Uterus (tissue), 3 donors: ENCODE measurements at regions not wholly inside any gene's neighbourhood (a gene's known extent, or its start where the extent isn't known, plus 50 kb on each side); places are given as distances from the start of the nearest gene placed in this dataset.

ENCODE experiments used
- DNase-seq, 2 donors: peaks; one replicate each; pipeline ENCODE4 v3.0.0-alpha.2; 2019 to 2020
- H3K27ac ChIP-seq, 2 donors: fragments of 200-600 bp; sonication (generic); 1 replicate in 1 of 2; 2 replicates in 1 of 2; pipeline ENCODE4 v1.5.1; 2016 to 2018
- H3K27me3 ChIP-seq, 2 donors: fragments of 200-600 bp; sonication (generic); one replicate each; pipeline ENCODE4 v1.5.1; 2018 to 2019; ENCODE audit warnings: control low read depth in 1 of 2
- H3K36me3 ChIP-seq, 2 donors: fragments of 200-600 bp; sonication (generic); one replicate each; pipeline ENCODE4 v1.5.1; 2019; ENCODE audit warnings: control low read depth in 1 of 2
- H3K4me1 ChIP-seq, 2 donors: fragments of 200-600 bp; sonication (generic); one replicate each; pipeline ENCODE4 v1.5.1; 2018 to 2019; ENCODE audit warnings: control low read depth in 1 of 2
- H3K4me3 ChIP-seq, 2 donors: fragments of 200-600 bp; sonication (generic); 1 replicate in 1 of 2; 2 replicates in 1 of 2; pipeline ENCODE4 v1.5.1; 2018 to 2019; ENCODE audit warnings: mild to moderate bottlenecking in 1 of 2
- H3K9me3 ChIP-seq, 2 donors: fragments of 200-600 bp; sonication (generic); one replicate each; pipeline ENCODE4 v1.5.1; 2019; ENCODE audit warnings: control low read depth in 1 of 2
- POLR2A ChIP-seq, 2 donors: fragments of 450-650 bp; IDR thresholded peaks; one replicate each; pipeline ENCODE4 v1.6.1; 2016; ENCODE audit warnings: antibody characterized with exemption in 2 of 2, mild to moderate bottlenecking in 1 of 2, moderate library complexity in 1 of 2
- intact Hi-C: fragments of 100-400 bp; cut with DNase I; formaldehyde crosslinking; loops from one replicate; pipeline ENCODE4 v1.15.1; 2023; ENCODE audit warnings: low total_unique reads
- TF ChIP-seq, protein P1 (sequence below), 4 experiments: fragments of 200-600 bp in 2 of 4; fragments of 450-650 bp in 2 of 4; sonication (generic) in 2 of 4; IDR thresholded peaks; one replicate each; pipeline ENCODE4 v1.5.1; 2016 to 2019; ENCODE audit warnings: antibody characterized with exemption in 4 of 4, mild to moderate bottlenecking in 2 of 4, moderate library complexity in 1 of 4
- donor health status: DM: yes; HTN: yes; CAD: no.

DNA sequence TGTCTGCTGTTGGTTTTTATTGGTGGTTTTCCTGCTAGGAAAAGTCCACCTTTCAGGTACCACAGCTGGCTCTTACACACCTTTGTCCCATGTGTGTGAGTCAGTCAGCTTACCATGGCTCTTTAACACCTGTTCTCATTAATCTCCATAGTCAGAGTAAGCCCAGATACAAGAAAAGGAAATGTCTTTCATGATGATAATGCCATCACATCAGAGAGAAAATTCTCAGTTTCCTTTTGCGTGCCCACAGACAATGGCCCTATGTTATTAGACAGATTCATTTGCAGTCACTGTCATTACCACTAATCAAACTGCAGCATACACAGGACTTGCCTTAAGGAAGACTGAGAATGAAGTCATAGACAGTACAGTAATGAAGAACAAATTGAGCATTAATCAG is 1583.6 kb upstream of the LRRTM3 start:
- Histone ChIP-seq H3K4me3 (no peak overlapping the region), H3K36me3 (no peaks in the 10 kb centered on the region), H3K27ac (no peak overlapping the region), H3K4me1 (no peaks in the 10 kb centered on the region), H3K9me3 (no peaks in the 10 kb centered on the region), H3K27me3 (no peaks in the 10 kb centered on the region)
- TF ChIP-seq, protein P1, sequence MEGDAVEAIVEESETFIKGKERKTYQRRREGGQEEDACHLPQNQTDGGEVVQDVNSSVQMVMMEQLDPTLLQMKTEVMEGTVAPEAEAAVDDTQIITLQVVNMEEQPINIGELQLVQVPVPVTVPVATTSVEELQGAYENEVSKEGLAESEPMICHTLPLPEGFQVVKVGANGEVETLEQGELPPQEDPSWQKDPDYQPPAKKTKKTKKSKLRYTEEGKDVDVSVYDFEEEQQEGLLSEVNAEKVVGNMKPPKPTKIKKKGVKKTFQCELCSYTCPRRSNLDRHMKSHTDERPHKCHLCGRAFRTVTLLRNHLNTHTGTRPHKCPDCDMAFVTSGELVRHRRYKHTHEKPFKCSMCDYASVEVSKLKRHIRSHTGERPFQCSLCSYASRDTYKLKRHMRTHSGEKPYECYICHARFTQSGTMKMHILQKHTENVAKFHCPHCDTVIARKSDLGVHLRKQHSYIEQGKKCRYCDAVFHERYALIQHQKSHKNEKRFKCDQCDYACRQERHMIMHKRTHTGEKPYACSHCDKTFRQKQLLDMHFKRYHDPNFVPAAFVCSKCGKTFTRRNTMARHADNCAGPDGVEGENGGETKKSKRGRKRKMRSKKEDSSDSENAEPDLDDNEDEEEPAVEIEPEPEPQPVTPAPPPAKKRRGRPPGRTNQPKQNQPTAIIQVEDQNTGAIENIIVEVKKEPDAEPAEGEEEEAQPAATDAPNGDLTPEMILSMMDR (IDR thresholded peaks at IDR 0.05) = no peak
- no peak for TF ChIP-seq POLR2A (IDR thresholded peaks at IDR 0.05)
- intact Hi-C loops = no loop called here
- no peak for DNase-seq

DNA sequence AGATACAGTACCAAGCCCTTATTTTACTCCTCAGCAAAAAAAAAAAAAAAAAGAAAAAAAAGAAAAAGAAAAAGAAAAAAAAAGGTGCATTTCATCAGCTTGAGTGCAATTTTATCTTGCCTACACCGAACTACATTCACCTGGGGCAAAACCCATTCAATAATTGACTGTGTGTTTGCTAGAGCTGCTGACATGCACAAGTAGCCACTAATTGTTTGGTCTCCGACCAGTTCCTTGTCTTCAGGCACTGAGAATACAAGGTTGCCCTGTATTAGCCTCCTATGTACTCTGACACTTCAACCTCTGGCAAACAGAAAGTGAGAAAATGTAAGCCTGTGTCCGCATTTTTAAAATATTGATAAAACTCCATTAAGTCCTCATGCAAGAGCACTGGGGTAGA is 1579.4 kb upstream of the LRRTM3 start:
- no peaks in the 10 kb centered on the region for H3K27me3 ChIP-seq
- no peak overlapping the region for H3K27ac ChIP-seq
- no peaks in the 10 kb centered on the region for H3K4me1 ChIP-seq
- DNase-seq = no peak
- TF ChIP-seq POLR2A (IDR thresholded peaks at IDR 0.05) = no peak
- TF ChIP-seq, protein P1 (IDR thresholded peaks at IDR 0.05) = no peak
- intact Hi-C loops = no loop called here
- no peaks in the 10 kb centered on the region for H3K9me3 ChIP-seq
- no peak overlapping the region for H3K4me3 ChIP-seq
- no peaks in the 10 kb centered on the region for H3K36me3 ChIP-seq

DNA sequence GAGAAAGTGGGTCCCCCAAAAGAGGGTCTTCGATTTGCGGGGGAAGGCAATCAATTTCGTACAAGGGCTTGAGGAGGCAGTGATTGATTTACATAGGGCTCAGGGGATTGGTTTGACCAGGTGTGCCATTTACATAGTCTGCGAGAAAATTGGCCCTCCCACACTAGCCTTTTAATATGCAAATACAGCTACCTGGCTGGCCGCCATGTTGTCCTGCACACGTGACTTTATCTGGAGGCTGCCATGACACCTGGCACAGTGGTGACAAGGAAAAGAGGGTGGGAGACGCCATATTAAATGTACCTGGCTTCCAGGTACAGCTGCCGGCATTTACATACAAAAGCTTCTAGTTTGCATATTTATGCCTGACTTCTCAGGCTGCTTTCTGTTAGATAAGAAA is 1577.2 kb upstream of the LRRTM3 start:
- intact Hi-C loops = no loop called here
- DNase-seq = no peak
- no peak for TF ChIP-seq POLR2A (IDR thresholded peaks at IDR 0.05)
- TF ChIP-seq, protein P1 (IDR thresholded peaks at IDR 0.05) = no peak
- Histone ChIP-seq H3K27me3 (no peaks in the 10 kb centered on the region), H3K4me3 (no peak overlapping the region), H3K36me3 (no peaks in the 10 kb centered on the region), H3K9me3 (no peaks in the 10 kb centered on the region), H3K4me1 (no peaks in the 10 kb centered on the region), H3K27ac (no peak overlapping the region)

DNA sequence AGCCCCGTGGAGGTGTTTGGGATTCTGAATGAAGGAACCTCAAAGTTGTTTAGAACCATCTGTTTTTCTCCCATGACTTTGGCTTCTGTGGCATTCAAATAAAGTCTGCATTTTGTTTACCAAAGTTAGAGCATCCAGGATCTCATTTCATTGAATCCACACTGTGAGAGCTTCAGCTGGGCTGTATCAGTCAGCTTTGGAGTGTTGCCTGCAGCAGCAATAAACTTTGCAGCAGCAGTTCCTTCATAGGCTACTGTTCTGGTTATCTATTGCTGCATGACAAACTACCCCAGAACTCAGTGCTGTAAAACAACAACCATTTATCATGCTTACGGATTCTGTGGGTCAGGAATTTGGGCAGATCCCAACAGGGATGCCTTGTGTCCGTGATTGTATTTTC is 1575.2 kb upstream of the LRRTM3 start:
- H3K36me3 ChIP-seq = no peaks in the 10 kb centered on the region
- TF ChIP-seq, protein P1 (IDR thresholded peaks at IDR 0.05) = no peak
- no peak for TF ChIP-seq POLR2A (IDR thresholded peaks at IDR 0.05)
- H3K4me3 ChIP-seq = no peak overlapping the region
- no peaks in the 10 kb centered on the region for H3K9me3 ChIP-seq
- no peaks in the 10 kb centered on the region for H3K4me1 ChIP-seq
- intact Hi-C loops = no loop called here
- DNase-seq = no peak
- no peak overlapping the region for H3K27ac ChIP-seq
- no peaks in the 10 kb centered on the region for H3K27me3 ChIP-seq

DNA sequence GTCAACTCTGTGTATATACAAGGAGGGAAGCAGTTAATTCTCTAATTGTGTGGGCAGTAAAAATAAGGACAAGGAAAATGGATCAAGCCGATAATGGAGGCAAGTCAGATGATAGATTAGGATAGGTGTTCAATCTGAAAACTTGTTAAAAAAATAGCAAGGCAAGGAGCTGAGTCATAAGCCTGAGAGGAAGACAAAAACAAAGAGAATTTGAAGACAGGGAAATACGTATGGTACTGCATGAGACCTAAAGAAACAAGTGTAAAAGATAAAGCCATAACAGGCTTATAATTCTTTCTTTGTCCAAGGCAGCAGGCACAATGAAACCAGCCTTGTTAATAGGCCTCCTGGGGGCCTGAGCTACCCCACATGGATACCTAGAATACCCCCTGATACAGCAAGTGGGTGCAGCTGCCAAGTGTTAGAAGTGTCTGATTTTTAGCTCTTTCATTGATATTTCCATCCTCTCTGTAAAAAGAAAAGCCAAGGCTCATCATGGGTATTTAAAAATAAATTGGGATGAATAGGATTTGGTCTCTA is 1570.6 kb upstream of the LRRTM3 start:
- H3K27ac ChIP-seq = no peak overlapping the region
- no peaks in the 10 kb centered on the region for H3K36me3 ChIP-seq
- TF ChIP-seq POLR2A (IDR thresholded peaks at IDR 0.05) = no peak
- TF ChIP-seq, protein P1 (IDR thresholded peaks at IDR 0.05) = no peak
- no peak for DNase-seq
- intact Hi-C loops = no loop called here
- no peak overlapping the region for H3K4me3 ChIP-seq
- H3K4me1 ChIP-seq = no peaks in the 10 kb centered on the region
- H3K9me3 ChIP-seq = no peaks in the 10 kb centered on the region
- H3K27me3 ChIP-seq = no peaks in the 10 kb centered on the region
